ENCODE measurements at regions not wholly inside any gene's neighbourhood (a gene's known extent, or its start where the extent isn't known, plus 50 kb on each side); places are given as distances from the start of the nearest gene placed in this dataset.

- TF ChIP-seq CTCF (IDR thresholded peaks at IDR 0.05; ENCODE audit: insufficient read depth, low read depth, low read length, missing control alignments): no peak
- no peak for DNase-seq (ENCODE audit: low read depth)
- no peak overlapping the region for H3K4me3 ChIP-seq (ENCODE audit: low read depth, low read length)
These were observed 654.6 kb upstream of the NEGR1 start for GRCh38 chr1:72936942-72937341.

GRCh38 chr1:72936151-72936740 lies 653.9 kb upstream of the NEGR1 start:
- H3K4me3 ChIP-seq (ENCODE audit: low read depth, low read length): no peak overlapping the region
- DNase-seq (ENCODE audit: low read depth): no peak
- no peak for TF ChIP-seq CTCF (IDR thresholded peaks at IDR 0.05; ENCODE audit: insufficient read depth, low read depth, low read length, missing control alignments)

- TF ChIP-seq CTCF (IDR thresholded peaks at IDR 0.05; ENCODE audit: insufficient read depth, low read depth, low read length, missing control alignments): no peak
- H3K4me3 ChIP-seq (ENCODE audit: low read depth, low read length): no peak overlapping the region
- no peak for DNase-seq (ENCODE audit: low read depth)
These were observed 649.7 kb upstream of the NEGR1 start for GRCh38 chr1:72932025-72932424.

GRCh38 chr1:72930528-72930927 lies 648.2 kb upstream of the NEGR1 start:
- no peak overlapping the region for H3K4me3 ChIP-seq (ENCODE audit: low read depth, low read length)
- no peak for DNase-seq (ENCODE audit: low read depth)
- no peak for TF ChIP-seq CTCF (IDR thresholded peaks at IDR 0.05; ENCODE audit: insufficient read depth, low read depth, low read length, missing control alignments)

GRCh38 chr1:72918940-72919339 lies 636.6 kb upstream of the NEGR1 start:
- TF ChIP-seq CTCF (IDR thresholded peaks at IDR 0.05; ENCODE audit: insufficient read depth, low read depth, low read length, missing control alignments): no peak
- no peak for DNase-seq (ENCODE audit: low read depth)

GRCh38 chr1:72917920-72918319 lies 635.6 kb upstream of the NEGR1 start:
- TF ChIP-seq CTCF (IDR thresholded peaks at IDR 0.05; ENCODE audit: insufficient read depth, low read depth, low read length, missing control alignments): no peak
- DNase-seq (ENCODE audit: low read depth): no peak
- no peak overlapping the region for H3K4me3 ChIP-seq (ENCODE audit: low read depth, low read length)

More at GRCh38 chr1:72918940-72919339, 636.6 kb upstream of the NEGR1 start:
- H3K4me3 ChIP-seq (ENCODE audit: low read depth, low read length): no peak overlapping the region

- no peak for TF ChIP-seq CTCF (IDR thresholded peaks at IDR 0.05; ENCODE audit: insufficient read depth, low read depth, low read length, missing control alignments)
- no peak overlapping the region for H3K4me3 ChIP-seq (ENCODE audit: low read depth, low read length)
- no peak for DNase-seq (ENCODE audit: low read depth)
These were observed 633.2 kb upstream of the NEGR1 start for GRCh38 chr1:72915581-72915980.
